ENCODE measurements at regions not wholly inside any gene's neighbourhood (a gene's known extent, or its start where the extent isn't known, plus 50 kb on each side); places are given as distances from the start of the nearest gene placed in this dataset.

GRCh38 chr4:83961575-83961974 is 425.7 kb downstream of the GPAT3 start:
- TF ChIP-seq TAF1 (IDR thresholded peaks at IDR 0.05; ENCODE audit: low read depth, low read length) (no peak), POLR2A (IDR thresholded peaks at IDR 0.05; ENCODE audit: low read depth, low read length) (no peak), POLR2AphosphoS5 (IDR thresholded peaks at IDR 0.05; ENCODE audit: low read depth, low read length) (no peak), POU2F2 (IDR thresholded peaks at IDR 0.05; ENCODE audit: low read depth, low read length) (no peak)
